ENCODE measurements at regions not wholly inside any gene's neighbourhood (a gene's known extent, or its start where the extent isn't known, plus 50 kb on each side); places are given as distances from the start of the nearest gene placed in this dataset.

GRCh38 chr9:26142631-26143030, 464.4 kb upstream of the TUSC1 start:
- no peak for TF ChIP-seq CTCF (IDR thresholded peaks at IDR 0.05; ENCODE audit: insufficient read depth, low read length)
- TF ChIP-seq POLR2AphosphoS5 (IDR thresholded peaks at IDR 0.05; ENCODE audit: low read depth) = no peak
